ENCODE measurements at regions not wholly inside any gene's neighbourhood (a gene's known extent, or its start where the extent isn't known, plus 50 kb on each side); places are given as distances from the start of the nearest gene placed in this dataset.

DNA sequence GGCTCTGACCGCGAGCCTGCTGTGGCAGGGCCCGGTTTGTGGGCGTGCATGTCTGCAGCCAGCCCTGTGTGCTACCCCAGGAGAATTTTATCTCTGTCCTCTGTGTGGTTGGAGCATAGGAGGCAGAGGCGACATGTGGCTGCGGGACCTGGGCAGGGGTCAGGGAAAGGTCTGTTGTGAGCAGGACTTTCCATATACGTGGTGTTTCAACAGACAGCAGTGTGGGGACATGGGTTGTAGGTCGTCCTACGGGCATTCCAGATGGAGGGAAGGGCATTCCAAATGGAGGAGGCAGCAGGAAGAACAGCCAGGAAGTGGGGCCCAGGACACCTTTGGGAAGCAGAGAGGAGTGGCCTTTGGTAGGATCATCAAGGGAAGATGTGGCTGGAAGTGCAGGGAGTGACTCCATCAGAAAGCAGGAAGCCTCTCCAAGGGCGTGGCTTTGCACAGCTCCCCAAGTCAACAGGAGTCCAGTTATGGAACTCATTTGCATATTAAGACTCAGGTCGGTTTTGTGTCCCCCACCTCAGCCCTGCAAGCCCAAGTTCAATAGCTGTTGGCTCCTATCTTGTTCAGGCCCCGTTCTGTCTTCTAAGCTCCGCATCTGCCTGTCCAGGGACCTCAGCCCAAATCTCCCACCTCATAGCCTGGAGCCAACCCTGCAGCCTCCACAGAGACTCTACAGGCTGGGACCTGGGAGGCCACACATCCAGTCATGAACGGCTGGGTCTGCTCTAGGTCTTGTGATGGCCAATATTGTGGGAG lies 309.1 kb downstream of the MATN1 start:
- Mint-ChIP-seq H3K36me3 (ENCODE audit: low read depth) (no peaks in the 10 kb centered on the region), H3K9me3 (no peaks in the 10 kb centered on the region), H3K4me3 (no peak overlapping the region), H3K27ac (no peak overlapping the region), H3K4me1 (peaks cover 14% of the 10 kb centered on the region), H3K27me3 (ENCODE audit: insufficient read depth) (no peaks in the 10 kb centered on the region)
- H3K27ac ChIP-seq (ENCODE audit: low read depth, low read length) = no peak overlapping the region
- TF ChIP-seq, protein P1, sequence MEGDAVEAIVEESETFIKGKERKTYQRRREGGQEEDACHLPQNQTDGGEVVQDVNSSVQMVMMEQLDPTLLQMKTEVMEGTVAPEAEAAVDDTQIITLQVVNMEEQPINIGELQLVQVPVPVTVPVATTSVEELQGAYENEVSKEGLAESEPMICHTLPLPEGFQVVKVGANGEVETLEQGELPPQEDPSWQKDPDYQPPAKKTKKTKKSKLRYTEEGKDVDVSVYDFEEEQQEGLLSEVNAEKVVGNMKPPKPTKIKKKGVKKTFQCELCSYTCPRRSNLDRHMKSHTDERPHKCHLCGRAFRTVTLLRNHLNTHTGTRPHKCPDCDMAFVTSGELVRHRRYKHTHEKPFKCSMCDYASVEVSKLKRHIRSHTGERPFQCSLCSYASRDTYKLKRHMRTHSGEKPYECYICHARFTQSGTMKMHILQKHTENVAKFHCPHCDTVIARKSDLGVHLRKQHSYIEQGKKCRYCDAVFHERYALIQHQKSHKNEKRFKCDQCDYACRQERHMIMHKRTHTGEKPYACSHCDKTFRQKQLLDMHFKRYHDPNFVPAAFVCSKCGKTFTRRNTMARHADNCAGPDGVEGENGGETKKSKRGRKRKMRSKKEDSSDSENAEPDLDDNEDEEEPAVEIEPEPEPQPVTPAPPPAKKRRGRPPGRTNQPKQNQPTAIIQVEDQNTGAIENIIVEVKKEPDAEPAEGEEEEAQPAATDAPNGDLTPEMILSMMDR (conservative IDR thresholded peaks at IDR 0.05) = no peak
- H3K9ac ChIP-seq (ENCODE audit: extremely low read depth, low read length, poor library complexity, severe bottlenecking) = no peak overlapping the region
- no peaks in the 10 kb centered on the region for H3K36me3 ChIP-seq (ENCODE audit: control insufficient read depth, insufficient read depth, low read length)
- H3K27me3 ChIP-seq (ENCODE audit: control insufficient read depth, insufficient read depth, low read length, poor library complexity, severe bottlenecking) = no peaks in the 10 kb centered on the region
- DNase-seq = peak; percentile 34
- H3K4me1 ChIP-seq (ENCODE audit: control insufficient read depth, insufficient read depth, low read length) = peaks cover 13% of the 10 kb centered on the region
- H3K9me3 ChIP-seq (ENCODE audit: control insufficient read depth, low read length) = no peaks in the 10 kb centered on the region
- H3K4me3 ChIP-seq (ENCODE audit: low read length) = no peak overlapping the region
- 85 to 86% methylated on average over 9 to 14 of the region's 14 CpGs for WGBS, 2 experiments (ENCODE audit: insufficient coverage in 1 of 2, insufficient read length in 1 of 2)

DNA sequence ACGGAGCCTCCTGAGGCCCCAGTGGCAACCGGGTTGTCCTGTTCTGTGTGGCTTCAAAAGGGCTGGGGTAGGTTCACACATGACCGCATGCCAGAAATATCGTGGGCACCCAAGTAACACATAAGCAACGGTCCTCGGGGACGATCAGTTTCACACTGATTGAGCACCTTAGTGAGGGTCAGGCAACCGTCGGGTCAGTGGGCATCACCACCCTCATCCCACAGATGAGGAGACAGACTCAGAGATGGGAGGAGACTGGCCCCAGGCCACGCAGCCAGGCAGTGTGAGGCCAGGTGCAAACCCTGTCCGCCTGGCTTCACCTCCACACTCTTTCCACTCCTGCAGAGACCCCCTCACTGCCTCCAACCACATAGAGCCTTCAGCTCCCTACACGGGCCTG lies 309.8 kb downstream of the MATN1 start:
- H3K27ac ChIP-seq (ENCODE audit: low read depth, low read length) = no peak overlapping the region

DNA sequence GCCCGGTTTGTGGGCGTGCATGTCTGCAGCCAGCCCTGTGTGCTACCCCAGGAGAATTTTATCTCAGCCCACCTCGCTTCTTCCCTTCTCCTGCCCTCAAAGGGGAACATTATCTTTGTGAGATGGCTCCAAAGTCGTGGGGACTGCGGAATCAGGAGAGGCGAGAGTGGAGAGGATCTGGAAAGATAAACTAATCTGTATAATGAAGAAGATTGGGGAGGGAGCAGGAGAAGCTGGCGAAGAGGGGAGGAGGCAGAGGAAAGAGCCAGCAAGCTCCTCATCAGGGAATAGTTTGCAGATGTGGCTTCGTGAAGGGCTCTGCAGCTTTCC lies 310.3 kb downstream of the MATN1 start:
- no peak overlapping the region for H3K4me3 Mint-ChIP-seq
- H3K36me3 Mint-ChIP-seq (ENCODE audit: low read depth) = no peaks in the 10 kb centered on the region
- Histone ChIP-seq H3K9ac (ENCODE audit: extremely low read depth, low read length, poor library complexity, severe bottlenecking) (no peak overlapping the region), H3K9me3 (ENCODE audit: control insufficient read depth, low read length) (no peaks in the 10 kb centered on the region), H3K4me3 (ENCODE audit: low read length) (no peak overlapping the region), H3K27ac (ENCODE audit: low read depth, low read length) (no peak overlapping the region), H3K27me3 (ENCODE audit: control insufficient read depth, insufficient read depth, low read length, poor library complexity, severe bottlenecking) (no peaks in the 10 kb centered on the region), H3K36me3 (ENCODE audit: control insufficient read depth, insufficient read depth, low read length) (no peaks in the 10 kb centered on the region), H3K4me1 (ENCODE audit: control insufficient read depth, insufficient read depth, low read length) (peaks cover 15% of the 10 kb centered on the region)
- H3K9me3 Mint-ChIP-seq = no peaks in the 10 kb centered on the region
- H3K4me1 Mint-ChIP-seq = peaks cover 11% of the 10 kb centered on the region
- H3K27me3 Mint-ChIP-seq (ENCODE audit: insufficient read depth) = no peaks in the 10 kb centered on the region
- H3K27ac Mint-ChIP-seq = peak overlapping the region; percentile 68
- 47 to 49% methylated on average over 4 to 8 of the region's 8 CpGs for WGBS, 2 experiments (ENCODE audit: insufficient coverage in 1 of 2, insufficient read length in 1 of 2)
- TF ChIP-seq, protein P1 (conservative IDR thresholded peaks at IDR 0.05) = no peak
- peak; percentile 40 for DNase-seq

More for the DNA sequence above, 309.8 kb downstream of the MATN1 start:
- Mint-ChIP-seq H3K4me3 (no peak overlapping the region), H3K9me3 (no peaks in the 10 kb centered on the region), H3K27ac (no peak overlapping the region), H3K27me3 (ENCODE audit: insufficient read depth) (no peaks in the 10 kb centered on the region), H3K4me1 (peaks cover 11% of the 10 kb centered on the region), H3K36me3 (ENCODE audit: low read depth) (no peaks in the 10 kb centered on the region)
- Histone ChIP-seq H3K9ac (ENCODE audit: extremely low read depth, low read length, poor library complexity, severe bottlenecking) (no peak overlapping the region), H3K4me3 (ENCODE audit: low read length) (no peak overlapping the region), H3K9me3 (ENCODE audit: control insufficient read depth, low read length) (no peaks in the 10 kb centered on the region), H3K4me1 (ENCODE audit: control insufficient read depth, insufficient read depth, low read length) (peaks cover 13% of the 10 kb centered on the region), H3K36me3 (ENCODE audit: control insufficient read depth, insufficient read depth, low read length) (no peaks in the 10 kb centered on the region), H3K27me3 (ENCODE audit: control insufficient read depth, insufficient read depth, low read length, poor library complexity, severe bottlenecking) (no peaks in the 10 kb centered on the region)
- 92 to 99% methylated on average over 9 to 12 of the region's 12 CpGs for WGBS, 2 experiments (ENCODE audit: insufficient coverage in 1 of 2, insufficient read length in 1 of 2)
- peak; percentile 23 for DNase-seq
- TF ChIP-seq, protein P1 (conservative IDR thresholded peaks at IDR 0.05) = no peak

Measured in endodermal cell (in vitro differentiated cells).